H9 (cell line): ENCODE measurements at regions not wholly inside any gene's neighbourhood (a gene's known extent, or its start where the extent isn't known, plus 50 kb on each side); places are given as distances from the start of the nearest gene placed in this dataset.

Source experiments
- DNase-seq: peaks from one replicate; pipeline ENCODE4 v3.0.0-alpha.2; 2017
- H2AFZ ChIP-seq: one replicate; pipeline ENCODE4 v1.6.1; 2013; ENCODE audit warnings: mild to moderate bottlenecking, low read length, control low read depth, moderate library complexity
- H2AK5ac ChIP-seq: 2 replicates; pipeline ENCODE4 v1.6.1; 2013; ENCODE audit warnings: low read length, control low read depth, mixed read lengths; ENCODE audit not compliant: insufficient read length
- H2BK120ac ChIP-seq: one replicate; pipeline ENCODE4 v1.6.1; 2013; ENCODE audit warnings: low read depth, mild to moderate bottlenecking, low read length, control low read depth, inconsistent platforms; ENCODE audit not compliant: poor library complexity, severe bottlenecking
- H2BK12ac ChIP-seq: 2 replicates; pipeline ENCODE4 v1.6.1; 2013; ENCODE audit warnings: low read length, control low read depth, mixed read lengths, low read depth; ENCODE audit not compliant: insufficient read length
- H2BK15ac ChIP-seq: 2 replicates; pipeline ENCODE4 v1.6.1; 2013; ENCODE audit warnings: low read depth, low read length, control low read depth
- H2BK20ac ChIP-seq: one replicate; pipeline ENCODE4 v1.6.1; 2013; ENCODE audit warnings: low read depth, mild to moderate bottlenecking, low read length, control low read depth, inconsistent platforms; ENCODE audit not compliant: poor library complexity, severe bottlenecking
- H2BK5ac ChIP-seq: 2 replicates; pipeline ENCODE4 v1.6.1; 2013; ENCODE audit warnings: low read length, control low read depth, mixed read lengths; ENCODE audit not compliant: insufficient read length
- H3K14ac ChIP-seq: 2 replicates; pipeline ENCODE4 v1.6.1; 2013; ENCODE audit warnings: low read length, control low read depth; ENCODE audit not compliant: insufficient read depth
- H3K18ac ChIP-seq: 2 replicates; pipeline ENCODE4 v1.6.1; 2013; ENCODE audit warnings: low read depth, mild to moderate bottlenecking, mixed read lengths, low read length, control low read depth; ENCODE audit not compliant: insufficient read length
- H3K23ac ChIP-seq: 2 replicates; pipeline ENCODE4 v1.6.1; 2013; ENCODE audit warnings: low read length, control low read depth, mixed read lengths, low read depth; ENCODE audit not compliant: insufficient read length
- H3K23me2 ChIP-seq: 2 replicates; pipeline ENCODE4 v1.6.1; 2013; ENCODE audit warnings: low read depth, mild to moderate bottlenecking, mixed read lengths, low read length, control low read depth; ENCODE audit not compliant: insufficient read length, poor library complexity, severe bottlenecking
- H3K27ac ChIP-seq: 2 replicates; pipeline ENCODE4 v1.5.1; 2013; ENCODE audit warnings: low read length, control low read depth, mixed read lengths, low read depth; ENCODE audit not compliant: insufficient read length
- H3K27me3 ChIP-seq: 2 replicates; pipeline ENCODE4 v1.6.1; 2013; ENCODE audit warnings: low read length, control low read depth, inconsistent platforms; ENCODE audit not compliant: insufficient read depth
- H3K4ac ChIP-seq: 2 replicates; pipeline ENCODE4 v1.6.1; 2013; ENCODE audit warnings: low read depth, mild to moderate bottlenecking, control low read depth, inconsistent platforms, low read length, moderate library complexity
- H3K4me1 ChIP-seq: 2 replicates; pipeline ENCODE4 v1.6.1; 2013; ENCODE audit warnings: low read length, control low read depth, inconsistent platforms; ENCODE audit not compliant: insufficient read depth
- H3K4me2 ChIP-seq: 2 replicates; pipeline ENCODE4 v1.6.1; 2013; ENCODE audit warnings: low read length, control low read depth, mixed read lengths; ENCODE audit not compliant: insufficient read length, insufficient read depth
- H3K56ac ChIP-seq: 2 replicates; pipeline ENCODE4 v1.6.1; 2013; ENCODE audit warnings: low read depth, mild to moderate bottlenecking, mixed read lengths, low read length, control low read depth; ENCODE audit not compliant: insufficient read length
- H3K79me1 ChIP-seq: 2 replicates; pipeline ENCODE4 v1.6.1; 2013; ENCODE audit warnings: low read depth, mild to moderate bottlenecking, moderate library complexity, low read length, control low read depth, inconsistent platforms; ENCODE audit not compliant: insufficient read depth, poor library complexity, severe bottlenecking
- H3K79me2 ChIP-seq: 2 replicates; pipeline ENCODE4 v1.6.1; 2013; ENCODE audit warnings: low read length, control low read depth, inconsistent platforms; ENCODE audit not compliant: insufficient read depth
- H3K9ac ChIP-seq: 2 replicates; pipeline ENCODE4 v1.6.1; 2013; ENCODE audit warnings: low read length, control low read depth, mixed read lengths; ENCODE audit not compliant: insufficient read length; ENCODE audit errors: extremely low read depth
- H3K9me3 ChIP-seq: one replicate; pipeline ENCODE4 v1.6.1; 2013; ENCODE audit warnings: low read depth, low read length, inconsistent platforms; ENCODE audit not compliant: control insufficient read depth
- H3T11ph ChIP-seq: one replicate; pipeline ENCODE4 v1.6.1; 2013; ENCODE audit warnings: mild to moderate bottlenecking, low read length, control low read depth, inconsistent platforms
- H4K20me1 ChIP-seq: one replicate; pipeline ENCODE4 v1.6.1; 2013; ENCODE audit not compliant: control insufficient read depth, insufficient read length, insufficient read depth
- H4K5ac ChIP-seq: 2 replicates; pipeline ENCODE4 v1.6.1; 2013; ENCODE audit warnings: low read depth, mild to moderate bottlenecking, mixed read lengths, low read length, control low read depth; ENCODE audit not compliant: insufficient read length
- H4K8ac ChIP-seq: replicated peaks from 2 replicates; pipeline ENCODE4 v1.6.1; 2013; ENCODE audit warnings: low read length, control low read depth, mixed read lengths, low read depth; ENCODE audit not compliant: insufficient read length
- H4K91ac ChIP-seq: 2 replicates; pipeline ENCODE4 v1.6.1; 2013; ENCODE audit warnings: low read depth, mild to moderate bottlenecking, moderate library complexity, mixed read lengths, low read length, control low read depth; ENCODE audit not compliant: insufficient read length
- H3K27ac Mint-ChIP-seq, 3 experiments: 2 replicates in 2 of 3; 3 replicates in 1 of 3; pipeline ENCODE4 v1.8.0; 2020 to 2021; ENCODE audit warnings: mixed read lengths in 3 of 3, mild to moderate bottlenecking in 1 of 3, moderate library complexity in 1 of 3
- H3K27me3 Mint-ChIP-seq: 2 replicates; pipeline ENCODE4 v1.8.0; 2021; ENCODE audit warnings: low read depth, mild to moderate bottlenecking, moderate library complexity, mixed read lengths
- H3K36me3 Mint-ChIP-seq, 3 experiments: 2 replicates in 2 of 3; 3 replicates in 1 of 3; pipeline ENCODE4 v1.8.0; 2020 to 2021; ENCODE audit warnings: low read depth in 3 of 3, mixed read lengths in 3 of 3; ENCODE audit not compliant: insufficient read depth in 1 of 3
- H3K4me1 Mint-ChIP-seq, 2 experiments: 2 replicates each; pipeline ENCODE4 v1.8.0; 2020; ENCODE audit warnings: mixed read lengths in 2 of 2
- H3K4me3 Mint-ChIP-seq, 2 experiments: 2 replicates in 1 of 2; 3 replicates in 1 of 2; pipeline ENCODE4 v1.8.0; 2020 to 2021; ENCODE audit warnings: mild to moderate bottlenecking in 2 of 2, mixed read lengths in 2 of 2, moderate library complexity in 1 of 2
- H3K9me3 Mint-ChIP-seq, 2 experiments: 2 replicates in 1 of 2; 3 replicates in 1 of 2; pipeline ENCODE4 v1.8.0; 2020; ENCODE audit warnings: mild to moderate bottlenecking in 2 of 2, mixed read lengths in 2 of 2, moderate library complexity in 1 of 2
- CTCF ChIP-seq: fragments of 200-600 bp; sonication (generic); conservative IDR thresholded peaks from 3 replicates; pipeline ENCODE4 v1.8.0; 2021; ENCODE audit warnings: antibody characterized with exemption, mild to moderate bottlenecking
- WGBS: extraction: QIAGEN DNeasy Blood & Tissue Kit; methylation state at CpG from one replicate; pipeline ENCODE4 v1.1.7; 2013; ENCODE audit warnings: missing lambda C conversion rate, low lambda C conversion rate, mixed read lengths; ENCODE audit not compliant: insufficient read length; ENCODE audit errors: extremely low coverage; 5-methylcytosine and 5-hydroxymethylcytosine counted together

GRCh38 chr6:105951322-105951721 is 134.8 kb upstream of the PRDM1 start:
- Histone ChIP-seq H3K79me1 (no peaks in the 10 kb centered on the region), H3K9ac (no peak overlapping the region), H4K20me1 (no peaks in the 10 kb centered on the region), H2BK5ac (no peak overlapping the region), H4K91ac (no peak overlapping the region), H3K79me2 (no peaks in the 10 kb centered on the region), H3T11ph (no peak overlapping the region), H2BK12ac (no peak overlapping the region), H2AFZ (peak overlapping the region; percentile 40), H3K4me1 (no peaks in the 10 kb centered on the region), H2BK120ac (no peak overlapping the region), H3K27me3 (no peaks in the 10 kb centered on the region), H3K14ac (no peak overlapping the region), H3K4ac (no peak overlapping the region), H3K23me2 (no peaks in the 10 kb centered on the region), H3K56ac (no peak overlapping the region), H3K9me3 (no peaks in the 10 kb centered on the region), H3K18ac (no peak overlapping the region), H2BK15ac (no peak overlapping the region), H3K4me2 (no peak overlapping the region), H2AK5ac (no peak overlapping the region), H4K5ac (peak overlapping the region; percentile 83), H4K8ac (no peak overlapping the region), H2BK20ac (no peak overlapping the region), H3K27ac (no peak overlapping the region), H3K23ac (no peak overlapping the region)
- no CpG with 5 or more reads among the region's 4 CpGs for WGBS
- no peaks in the 10 kb centered on the region for H3K27me3 Mint-ChIP-seq
- peaks cover 14 to 21% of the 10 kb centered on the region in 2 experiments for H3K4me1 Mint-ChIP-seq
- no peak for TF ChIP-seq CTCF
- no peak overlapping the region for H3K27ac Mint-ChIP-seq
- H3K4me3 Mint-ChIP-seq: no peak overlapping the region
- no peaks in the 10 kb centered on the region for H3K9me3 Mint-ChIP-seq
- DNase-seq: no peak
- no peaks in the 10 kb centered on the region for H3K36me3 Mint-ChIP-seq
